ENCODE measurements at regions not wholly inside any gene's neighbourhood (a gene's known extent, or its start where the extent isn't known, plus 50 kb on each side); places are given as distances from the start of the nearest gene placed in this dataset.
"Not testable (repeated sequence)": the region's sequence is repeated elsewhere in the genome, so short reads cannot be mapped to it uniquely, and the experiment has no call there.

- not testable (repeated sequence) for H3K27ac Mint-ChIP-seq; H3K36me3 Mint-ChIP-seq (ENCODE audit: low read depth)
Observed at GRCh38 chr3:144023543-144023942, 51.9 kb downstream of the DIPK2A start.

GRCh38 chr3:144028798-144029411 lies 57.3 kb downstream of the DIPK2A start:
- DNase-seq (no peak), ATAC-seq (peak; percentile 57)
- Mint-ChIP-seq H3K27ac (peak overlapping the region; percentile 24), H3K27me3 (no peaks in the 10 kb centered on the region), H3K4me1 (peaks cover 6% of the 10 kb centered on the region), H3K36me3 (ENCODE audit: low read depth) (peaks cover 2% of the 10 kb centered on the region), H3K4me3 (no peak overlapping the region)
- H3K9me3 ChIP-seq (ENCODE audit: control insufficient read depth, low read length, poor library complexity, severe bottlenecking): no peaks in the 10 kb centered on the region

More at GRCh38 chr3:144023543-144023942, 51.9 kb downstream of the DIPK2A start:
- not testable (repeated sequence) for H3K4me3 Mint-ChIP-seq; H3K27me3 Mint-ChIP-seq; H3K9me3 ChIP-seq (ENCODE audit: control insufficient read depth, low read length, poor library complexity, severe bottlenecking); DNase-seq; H3K4me1 Mint-ChIP-seq; ATAC-seq

- Mint-ChIP-seq H3K36me3 (ENCODE audit: low read depth) (peaks cover 2% of the 10 kb centered on the region), H3K4me1 (peaks cover 9% of the 10 kb centered on the region), H3K27me3 (no peaks in the 10 kb centered on the region), H3K4me3 (no peak overlapping the region), H3K27ac (no peak overlapping the region)
- DNase-seq (no peak), ATAC-seq (no peak)
- no peaks in the 10 kb centered on the region for H3K9me3 ChIP-seq (ENCODE audit: control insufficient read depth, low read length, poor library complexity, severe bottlenecking)
Observed at GRCh38 chr3:144029769-144030168, 58.1 kb downstream of the DIPK2A start.

- no peaks in the 10 kb centered on the region for H3K27me3 Mint-ChIP-seq
- no peak overlapping the region for H3K27ac Mint-ChIP-seq
- H3K4me1 Mint-ChIP-seq: peaks cover 9% of the 10 kb centered on the region
Observed at GRCh38 chr3:144031938-144032337, 60.3 kb downstream of the DIPK2A start.

GRCh38 chr3:144032531-144033239 lies 61.1 kb downstream of the DIPK2A start:
- Mint-ChIP-seq H3K36me3 (ENCODE audit: low read depth) (peaks cover 4% of the 10 kb centered on the region), H3K4me3 (peak overlapping the region; percentile 22), H3K4me1 (peaks cover 9% of the 10 kb centered on the region), H3K27ac (no peak overlapping the region), H3K27me3 (no peaks in the 10 kb centered on the region)
- ATAC-seq (no peak), DNase-seq (no peak)
- H3K9me3 ChIP-seq (ENCODE audit: control insufficient read depth, low read length, poor library complexity, severe bottlenecking): no peaks in the 10 kb centered on the region

More at GRCh38 chr3:144031938-144032337, 60.3 kb downstream of the DIPK2A start:
- no peak for ATAC-seq
- peaks cover 4% of the 10 kb centered on the region for H3K36me3 Mint-ChIP-seq (ENCODE audit: low read depth)
- no peaks in the 10 kb centered on the region for H3K9me3 ChIP-seq (ENCODE audit: control insufficient read depth, low read length, poor library complexity, severe bottlenecking)
- no peak overlapping the region for H3K4me3 Mint-ChIP-seq
- no peak for DNase-seq

GRCh38 chr3:144033240-144033589 lies 61.6 kb downstream of the DIPK2A start:
- no peak for DNase-seq
- Mint-ChIP-seq H3K36me3 (ENCODE audit: low read depth) (peaks cover 4% of the 10 kb centered on the region), H3K27ac (no peak overlapping the region), H3K27me3 (no peaks in the 10 kb centered on the region), H3K4me3 (no peak overlapping the region), H3K4me1 (peaks cover 9% of the 10 kb centered on the region)
- H3K9me3 ChIP-seq (ENCODE audit: control insufficient read depth, low read length, poor library complexity, severe bottlenecking): no peaks in the 10 kb centered on the region
- no peak for ATAC-seq

GRCh38 chr3:144033863-144034262 lies 62.2 kb downstream of the DIPK2A start:
- Mint-ChIP-seq H3K27ac (no peak overlapping the region), H3K4me3 (no peak overlapping the region), H3K36me3 (ENCODE audit: low read depth) (peaks cover 4% of the 10 kb centered on the region), H3K27me3 (no peaks in the 10 kb centered on the region), H3K4me1 (peaks cover 9% of the 10 kb centered on the region)
- ATAC-seq: no peak
- H3K9me3 ChIP-seq (ENCODE audit: control insufficient read depth, low read length, poor library complexity, severe bottlenecking): no peaks in the 10 kb centered on the region
- no peak for DNase-seq

GRCh38 chr3:144034715-144035290 lies 63.2 kb downstream of the DIPK2A start:
- DNase-seq: no peak
- Mint-ChIP-seq H3K27me3 (no peaks in the 10 kb centered on the region), H3K4me1 (peaks cover 7% of the 10 kb centered on the region), H3K4me3 (no peak overlapping the region), H3K36me3 (ENCODE audit: low read depth) (peaks cover 4% of the 10 kb centered on the region), H3K27ac (no peak overlapping the region)
- no peak for ATAC-seq
- H3K9me3 ChIP-seq (ENCODE audit: control insufficient read depth, low read length, poor library complexity, severe bottlenecking): no peaks in the 10 kb centered on the region

GRCh38 chr3:144036498-144036897 lies 64.9 kb downstream of the DIPK2A start:
- Mint-ChIP-seq H3K27me3 (peaks cover 4% of the 10 kb centered on the region), H3K27ac (no peak overlapping the region), H3K36me3 (ENCODE audit: low read depth) (peaks cover 3% of the 10 kb centered on the region), H3K4me3 (no peak overlapping the region), H3K4me1 (peaks cover 5% of the 10 kb centered on the region)
- ATAC-seq: no peak
- H3K9me3 ChIP-seq (ENCODE audit: control insufficient read depth, low read length, poor library complexity, severe bottlenecking): no peaks in the 10 kb centered on the region
- no peak for DNase-seq

- H3K4me1 Mint-ChIP-seq: no peaks in the 10 kb centered on the region
- ATAC-seq (no peak), DNase-seq (no peak)
- H3K27me3 Mint-ChIP-seq: peaks cover 8% of the 10 kb centered on the region
- H3K36me3 Mint-ChIP-seq (ENCODE audit: low read depth): peaks cover 3% of the 10 kb centered on the region
- H3K27ac Mint-ChIP-seq: no peak overlapping the region
- no peaks in the 10 kb centered on the region for H3K9me3 ChIP-seq (ENCODE audit: control insufficient read depth, low read length, poor library complexity, severe bottlenecking)
- H3K4me3 Mint-ChIP-seq: no peak overlapping the region
Observed at GRCh38 chr3:144039661-144040060, 68.0 kb downstream of the DIPK2A start.

GRCh38 chr3:144041960-144042556 lies 70.4 kb downstream of the DIPK2A start:
- Mint-ChIP-seq H3K27me3 (peaks cover 8% of the 10 kb centered on the region), H3K36me3 (ENCODE audit: low read depth) (no peaks in the 10 kb centered on the region), H3K27ac (no peak overlapping the region), H3K4me1 (no peaks in the 10 kb centered on the region), H3K4me3 (no peak overlapping the region)
- ATAC-seq (no peak), DNase-seq (no peak)
- H3K9me3 ChIP-seq (ENCODE audit: control insufficient read depth, low read length, poor library complexity, severe bottlenecking): no peaks in the 10 kb centered on the region

- no peaks in the 10 kb centered on the region for H3K9me3 ChIP-seq (ENCODE audit: control insufficient read depth, low read length, poor library complexity, severe bottlenecking)
- Mint-ChIP-seq H3K36me3 (ENCODE audit: low read depth) (no peaks in the 10 kb centered on the region), H3K27ac (no peak overlapping the region), H3K4me1 (no peaks in the 10 kb centered on the region), H3K27me3 (peaks cover 16% of the 10 kb centered on the region), H3K4me3 (no peak overlapping the region)
- no peak for ATAC-seq
- DNase-seq: no peak
Observed at GRCh38 chr3:144045766-144046165, 74.1 kb downstream of the DIPK2A start.

GRCh38 chr3:144049374-144049773 lies 77.8 kb downstream of the DIPK2A start:
- peaks cover 15% of the 10 kb centered on the region for H3K27me3 Mint-ChIP-seq
- no peaks in the 10 kb centered on the region for H3K4me1 Mint-ChIP-seq
- ATAC-seq (no peak), DNase-seq (no peak)
- H3K27ac Mint-ChIP-seq: no peak overlapping the region
- H3K4me3 Mint-ChIP-seq: no peak overlapping the region
- H3K36me3 Mint-ChIP-seq (ENCODE audit: low read depth): no peaks in the 10 kb centered on the region
- no peaks in the 10 kb centered on the region for H3K9me3 ChIP-seq (ENCODE audit: control insufficient read depth, low read length, poor library complexity, severe bottlenecking)

Measured in T-helper 17 cell (primary cell).